T-helper 2 cell (primary cell): ENCODE measurements at regions not wholly inside any gene's neighbourhood (a gene's known extent, or its start where the extent isn't known, plus 50 kb on each side); places are given as distances from the start of the nearest gene placed in this dataset.
"Not testable (repeated sequence)": the region's sequence is repeated elsewhere in the genome, so short reads cannot be mapped to it uniquely, and the experiment has no call there.

Source experiments
- DNase-seq, 5 experiments: peaks; one replicate each; pipeline versions ENCODE4 v3.0.0 to v3.0.0-alpha.2; 2012 to 2022

DNA sequence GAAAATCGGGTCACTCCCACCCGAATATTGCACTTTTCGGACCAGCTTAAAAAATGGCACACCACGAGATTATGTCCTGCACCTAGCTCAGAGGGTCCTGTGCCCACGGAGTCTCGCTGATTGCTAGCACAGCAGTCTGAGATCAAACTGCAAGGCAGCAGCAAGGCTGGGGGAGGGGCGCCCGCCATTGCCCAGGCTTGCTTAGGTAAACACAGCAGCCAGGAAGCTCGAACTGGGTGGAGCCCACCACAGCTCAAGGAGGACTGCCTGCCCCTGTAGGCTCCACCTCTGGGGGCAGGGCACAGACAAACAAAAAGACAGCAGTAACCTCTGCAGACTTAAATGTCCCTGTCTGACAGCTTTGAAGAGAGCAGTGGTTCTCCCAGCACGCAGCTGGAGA, 405.3 kb downstream of the PTH2R start:
- DNase-seq: not testable (repeated sequence)

DNA sequence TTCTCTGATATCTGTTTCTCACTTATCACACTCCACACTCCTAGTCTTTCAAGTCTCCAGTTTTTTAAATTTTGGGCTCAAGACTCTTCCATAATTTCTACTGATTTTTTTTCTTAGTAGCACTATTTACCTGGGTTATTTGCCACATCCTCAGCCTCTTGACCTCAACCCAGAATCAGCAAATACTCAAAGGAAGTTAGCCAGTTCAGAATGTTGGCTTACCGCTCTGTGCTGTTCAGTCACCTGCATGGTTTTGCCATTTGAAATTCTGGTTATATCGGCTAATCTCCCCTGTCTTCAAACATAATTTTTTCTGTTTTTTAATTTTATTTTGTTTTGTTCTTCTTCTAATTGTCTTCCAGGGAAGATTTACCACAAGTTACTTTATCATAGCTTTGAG, 412.6 kb downstream of the PTH2R start:
- DNase-seq: no peak

- no peak for DNase-seq
Measured at GRCh38 chr2:208820014-208820688, 413.6 kb downstream of the PTH2R start.

DNA sequence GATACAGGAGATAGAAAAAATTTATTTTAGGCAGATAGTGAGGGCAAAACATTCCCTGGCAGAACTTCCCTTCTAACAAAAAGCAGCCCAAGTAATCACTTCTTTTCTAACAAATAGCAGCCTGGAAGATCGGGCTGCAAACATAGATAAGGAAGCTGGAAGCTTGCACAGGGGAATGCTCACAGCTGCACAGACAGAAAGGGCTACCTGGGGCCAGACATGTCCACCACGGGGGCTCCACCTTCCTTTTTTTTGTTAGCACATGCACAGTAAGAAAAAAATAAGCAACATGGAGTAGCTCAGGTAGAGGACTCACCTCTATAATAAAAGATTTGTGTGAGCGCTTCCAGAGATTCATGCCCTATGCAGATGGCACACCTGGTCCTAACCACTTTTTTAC, 420.5 kb downstream of the PTH2R start:
- DNase-seq: no peak

DNA sequence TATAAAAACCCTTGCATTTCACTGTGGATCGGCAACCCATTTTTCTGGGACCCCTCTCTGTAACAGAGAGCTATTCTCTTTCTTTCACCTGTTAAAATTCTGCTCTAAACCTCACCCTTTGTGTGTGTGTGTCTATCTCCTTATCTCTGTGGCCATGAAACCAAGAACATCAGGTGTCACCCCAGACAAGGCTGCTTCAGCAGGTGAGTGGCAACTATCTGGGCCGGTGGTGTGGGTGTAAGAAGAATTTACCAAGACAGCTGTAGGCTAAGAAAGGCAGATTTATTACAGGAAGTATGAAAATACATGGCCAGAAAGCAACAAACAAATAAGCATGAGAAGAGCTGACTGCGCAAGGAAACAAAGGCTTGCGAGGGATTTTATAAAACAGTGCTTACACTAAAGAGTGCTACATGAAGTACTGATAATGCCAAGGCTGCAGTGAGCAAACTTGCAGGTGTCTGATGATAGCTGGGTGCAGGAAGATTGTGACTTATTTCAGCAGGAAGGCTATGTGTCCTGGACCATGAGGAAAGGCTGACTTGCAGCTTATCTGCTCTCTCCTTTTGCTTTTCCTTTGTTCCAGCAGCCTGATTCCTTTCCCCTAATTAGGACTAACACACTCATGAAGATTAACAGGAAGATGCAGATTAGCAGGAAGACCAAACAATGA, 421.1 kb downstream of the PTH2R start:
- DNase-seq: no peak

- DNase-seq: no peak
Measured at GRCh38 chr2:208830203-208830602, 423.6 kb downstream of the PTH2R start.

GRCh38 chr2:208847651-208848050, 441.1 kb downstream of the PTH2R start:
- no peak for DNase-seq

DNA sequence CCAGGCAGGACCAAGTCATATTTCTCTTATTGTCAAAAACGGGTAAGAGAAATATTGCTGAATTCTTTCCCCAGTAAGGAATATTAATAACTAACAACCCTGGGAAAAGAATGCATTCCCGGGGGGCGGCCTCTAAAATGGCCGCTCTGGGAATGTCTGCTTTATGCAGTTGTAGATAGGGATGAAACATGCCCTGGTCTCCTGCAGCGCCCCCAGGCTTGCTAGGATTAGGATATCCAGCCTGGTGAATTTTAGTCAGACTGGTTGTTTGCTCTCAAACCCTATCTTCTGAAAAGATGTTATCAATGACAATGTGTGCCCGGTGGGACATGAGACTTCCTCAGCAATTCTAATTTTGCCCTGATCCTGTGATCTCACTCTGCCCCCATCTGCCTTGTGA, 448.1 kb downstream of the PTH2R start:
- DNase-seq: no peak

GRCh38 chr2:208867374-208867773, 460.8 kb downstream of the PTH2R start:
- DNase-seq: no peak

DNA sequence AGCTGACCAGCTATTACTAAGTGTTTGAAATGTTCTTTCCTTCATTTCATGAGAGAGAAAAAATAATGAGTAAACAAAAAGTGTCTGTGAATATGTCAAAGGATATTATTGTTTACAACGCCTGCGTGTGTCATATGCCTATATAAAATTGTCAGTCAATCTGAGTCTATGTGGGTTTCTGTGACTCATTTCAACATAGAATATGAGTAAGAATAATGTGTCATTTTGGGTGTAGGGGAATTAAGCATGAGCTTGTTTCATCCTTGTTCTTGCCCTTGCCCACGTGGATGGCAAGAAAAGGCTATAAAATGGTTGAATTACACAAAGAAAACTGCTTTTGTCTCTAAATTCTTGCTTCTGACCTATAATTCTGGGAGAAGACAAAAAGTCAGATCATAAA, 466.0 kb downstream of the PTH2R start:
- DNase-seq: peak in 1 of 5 experiments; percentile 14

- no peak for DNase-seq
Measured at GRCh38 chr2:208879666-208880065, 473.1 kb downstream of the PTH2R start.

GRCh38 chr2:208880171-208880570, 473.6 kb downstream of the PTH2R start:
- DNase-seq: no peak

DNA sequence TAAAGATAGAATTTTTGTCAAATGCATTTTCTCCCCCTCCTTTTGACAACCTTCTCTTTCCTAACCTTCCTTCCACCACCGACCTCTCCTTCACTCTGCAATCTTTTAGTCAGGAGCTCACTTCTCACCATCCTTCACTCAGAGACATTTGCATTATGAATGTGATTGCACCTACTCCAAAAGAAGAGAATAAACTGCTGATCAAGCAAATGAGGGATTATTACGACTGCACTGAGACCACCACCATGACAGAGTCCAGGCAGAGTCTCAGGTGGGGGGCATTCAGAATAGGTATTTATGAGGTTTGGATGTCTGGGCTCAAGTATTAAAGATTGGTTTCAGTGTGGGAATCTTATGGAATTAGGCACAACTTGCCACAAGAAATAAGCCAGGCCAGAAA, 483.9 kb downstream of the PTH2R start:
- no peak for DNase-seq

- DNase-seq: no peak
Measured at GRCh38 chr2:208892203-208892602, 485.6 kb downstream of the PTH2R start.

GRCh38 chr2:208906330-208906729, 499.7 kb downstream of the PTH2R start:
- no peak for DNase-seq

DNA sequence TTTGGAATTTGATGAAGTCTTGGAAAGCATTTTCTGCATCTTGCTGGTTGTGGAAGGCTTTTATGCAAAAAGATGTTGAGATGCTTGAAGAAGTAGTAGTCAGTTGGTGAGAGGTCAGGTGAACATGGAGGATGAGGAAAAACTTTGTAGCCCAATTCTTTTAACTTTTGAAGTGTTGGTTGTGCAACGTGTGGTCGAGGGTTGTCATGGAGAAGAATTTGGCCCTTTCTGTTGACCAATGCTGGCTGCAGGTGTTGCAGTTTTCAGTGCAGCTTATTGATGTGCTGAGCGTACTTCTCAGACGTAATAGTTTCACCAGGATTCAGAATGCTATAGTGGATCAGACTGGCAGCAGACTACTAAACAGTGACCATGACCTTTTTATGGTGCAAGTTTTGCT, 508.4 kb upstream of the MAP2 start:
- DNase-seq: no peak

GRCh38 chr2:208916881-208917280, 507.0 kb upstream of the MAP2 start:
- DNase-seq: no peak

- not testable (repeated sequence) for DNase-seq
Measured at GRCh38 chr2:208921358-208921757, 502.5 kb upstream of the MAP2 start.

GRCh38 chr2:208927867-208928266, 496.0 kb upstream of the MAP2 start:
- DNase-seq: no peak

DNA sequence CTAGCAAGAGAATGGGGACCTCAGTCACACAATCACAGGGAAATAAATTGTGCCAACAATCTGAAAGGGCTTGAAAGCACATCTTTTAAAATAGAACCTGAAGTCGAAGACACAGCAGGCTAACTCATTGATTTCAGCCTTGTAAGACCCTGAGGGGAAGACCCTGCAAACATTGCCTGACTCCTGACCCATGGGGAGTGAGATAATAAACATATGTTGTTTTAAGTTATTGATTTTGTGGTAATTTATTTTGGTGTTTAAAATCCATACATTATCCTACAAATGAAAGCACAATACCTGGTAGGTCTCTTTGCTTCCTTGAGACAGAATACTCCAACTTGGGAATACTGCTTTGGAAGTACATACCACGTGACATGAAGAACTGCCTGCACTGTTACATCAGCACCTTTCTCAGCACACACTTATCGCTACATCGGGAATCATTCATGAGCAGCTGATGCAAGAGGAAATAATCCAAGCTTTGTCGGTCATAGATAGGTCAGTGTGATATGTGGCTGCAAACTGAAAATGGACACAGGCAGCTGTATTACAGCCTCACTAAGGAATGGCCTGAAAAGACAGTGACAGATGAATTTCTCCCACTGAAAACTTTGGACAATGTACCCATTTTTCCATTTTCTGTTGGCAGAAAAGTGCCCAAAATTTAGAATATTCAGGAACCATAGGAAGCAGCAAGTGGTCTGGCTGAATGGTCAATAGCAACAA, 494.5 kb upstream of the MAP2 start:
- DNase-seq: no peak

GRCh38 chr2:208929894-208930427, 493.9 kb upstream of the MAP2 start:
- DNase-seq: no peak

GRCh38 chr2:208935531-208935930, 488.3 kb upstream of the MAP2 start:
- no peak for DNase-seq

- no peak for DNase-seq
Measured at GRCh38 chr2:208937521-208937920, 486.3 kb upstream of the MAP2 start.

GRCh38 chr2:208939852-208940251, 484.0 kb upstream of the MAP2 start:
- DNase-seq: no peak
